H9 (cell line): ENCODE measurements at regions not wholly inside any gene's neighbourhood (a gene's known extent, or its start where the extent isn't known, plus 50 kb on each side); places are given as distances from the start of the nearest gene placed in this dataset.

Experiments used
- DNase-seq: peaks from one replicate; pipeline ENCODE4 v3.0.0-alpha.2; 2017
- H2AFZ ChIP-seq: one replicate; pipeline ENCODE4 v1.6.1; 2013; ENCODE audit warnings: mild to moderate bottlenecking, low read length, control low read depth, moderate library complexity
- H2AK5ac ChIP-seq: 2 replicates; pipeline ENCODE4 v1.6.1; 2013; ENCODE audit warnings: low read length, control low read depth, mixed read lengths; ENCODE audit not compliant: insufficient read length
- H2BK120ac ChIP-seq: one replicate; pipeline ENCODE4 v1.6.1; 2013; ENCODE audit warnings: low read depth, mild to moderate bottlenecking, low read length, control low read depth, inconsistent platforms; ENCODE audit not compliant: poor library complexity, severe bottlenecking
- H2BK12ac ChIP-seq: 2 replicates; pipeline ENCODE4 v1.6.1; 2013; ENCODE audit warnings: low read length, control low read depth, mixed read lengths, low read depth; ENCODE audit not compliant: insufficient read length
- H2BK15ac ChIP-seq: 2 replicates; pipeline ENCODE4 v1.6.1; 2013; ENCODE audit warnings: low read depth, low read length, control low read depth
- H2BK20ac ChIP-seq: one replicate; pipeline ENCODE4 v1.6.1; 2013; ENCODE audit warnings: low read depth, mild to moderate bottlenecking, low read length, control low read depth, inconsistent platforms; ENCODE audit not compliant: poor library complexity, severe bottlenecking
- H2BK5ac ChIP-seq: 2 replicates; pipeline ENCODE4 v1.6.1; 2013; ENCODE audit warnings: low read length, control low read depth, mixed read lengths; ENCODE audit not compliant: insufficient read length
- H3K14ac ChIP-seq: 2 replicates; pipeline ENCODE4 v1.6.1; 2013; ENCODE audit warnings: low read length, control low read depth; ENCODE audit not compliant: insufficient read depth
- H3K18ac ChIP-seq: 2 replicates; pipeline ENCODE4 v1.6.1; 2013; ENCODE audit warnings: low read depth, mild to moderate bottlenecking, mixed read lengths, low read length, control low read depth; ENCODE audit not compliant: insufficient read length
- H3K23ac ChIP-seq: 2 replicates; pipeline ENCODE4 v1.6.1; 2013; ENCODE audit warnings: low read length, control low read depth, mixed read lengths, low read depth; ENCODE audit not compliant: insufficient read length
- H3K23me2 ChIP-seq: 2 replicates; pipeline ENCODE4 v1.6.1; 2013; ENCODE audit warnings: low read depth, mild to moderate bottlenecking, mixed read lengths, low read length, control low read depth; ENCODE audit not compliant: insufficient read length, poor library complexity, severe bottlenecking
- H3K27ac ChIP-seq: 2 replicates; pipeline ENCODE4 v1.5.1; 2013; ENCODE audit warnings: low read length, control low read depth, mixed read lengths, low read depth; ENCODE audit not compliant: insufficient read length
- H3K27me3 ChIP-seq: 2 replicates; pipeline ENCODE4 v1.6.1; 2013; ENCODE audit warnings: low read length, control low read depth, inconsistent platforms; ENCODE audit not compliant: insufficient read depth
- H3K4ac ChIP-seq: 2 replicates; pipeline ENCODE4 v1.6.1; 2013; ENCODE audit warnings: low read depth, mild to moderate bottlenecking, control low read depth, inconsistent platforms, low read length, moderate library complexity
- H3K4me1 ChIP-seq: 2 replicates; pipeline ENCODE4 v1.6.1; 2013; ENCODE audit warnings: low read length, control low read depth, inconsistent platforms; ENCODE audit not compliant: insufficient read depth
- H3K4me2 ChIP-seq: 2 replicates; pipeline ENCODE4 v1.6.1; 2013; ENCODE audit warnings: low read length, control low read depth, mixed read lengths; ENCODE audit not compliant: insufficient read length, insufficient read depth
- H3K56ac ChIP-seq: 2 replicates; pipeline ENCODE4 v1.6.1; 2013; ENCODE audit warnings: low read depth, mild to moderate bottlenecking, mixed read lengths, low read length, control low read depth; ENCODE audit not compliant: insufficient read length
- H3K79me1 ChIP-seq: 2 replicates; pipeline ENCODE4 v1.6.1; 2013; ENCODE audit warnings: low read depth, mild to moderate bottlenecking, moderate library complexity, low read length, control low read depth, inconsistent platforms; ENCODE audit not compliant: insufficient read depth, poor library complexity, severe bottlenecking
- H3K79me2 ChIP-seq: 2 replicates; pipeline ENCODE4 v1.6.1; 2013; ENCODE audit warnings: low read length, control low read depth, inconsistent platforms; ENCODE audit not compliant: insufficient read depth
- H3K9ac ChIP-seq: 2 replicates; pipeline ENCODE4 v1.6.1; 2013; ENCODE audit warnings: low read length, control low read depth, mixed read lengths; ENCODE audit not compliant: insufficient read length; ENCODE audit errors: extremely low read depth
- H3K9me3 ChIP-seq: one replicate; pipeline ENCODE4 v1.6.1; 2013; ENCODE audit warnings: low read depth, low read length, inconsistent platforms; ENCODE audit not compliant: control insufficient read depth
- H3T11ph ChIP-seq: one replicate; pipeline ENCODE4 v1.6.1; 2013; ENCODE audit warnings: mild to moderate bottlenecking, low read length, control low read depth, inconsistent platforms
- H4K20me1 ChIP-seq: one replicate; pipeline ENCODE4 v1.6.1; 2013; ENCODE audit not compliant: control insufficient read depth, insufficient read length, insufficient read depth
- H4K5ac ChIP-seq: 2 replicates; pipeline ENCODE4 v1.6.1; 2013; ENCODE audit warnings: low read depth, mild to moderate bottlenecking, mixed read lengths, low read length, control low read depth; ENCODE audit not compliant: insufficient read length
- H4K8ac ChIP-seq: replicated peaks from 2 replicates; pipeline ENCODE4 v1.6.1; 2013; ENCODE audit warnings: low read length, control low read depth, mixed read lengths, low read depth; ENCODE audit not compliant: insufficient read length
- H4K91ac ChIP-seq: 2 replicates; pipeline ENCODE4 v1.6.1; 2013; ENCODE audit warnings: low read depth, mild to moderate bottlenecking, moderate library complexity, mixed read lengths, low read length, control low read depth; ENCODE audit not compliant: insufficient read length
- H3K27ac Mint-ChIP-seq, 3 experiments: 2 replicates in 2 of 3; 3 replicates in 1 of 3; pipeline ENCODE4 v1.8.0; 2020 to 2021; ENCODE audit warnings: mixed read lengths in 3 of 3, mild to moderate bottlenecking in 1 of 3, moderate library complexity in 1 of 3
- H3K27me3 Mint-ChIP-seq: 2 replicates; pipeline ENCODE4 v1.8.0; 2021; ENCODE audit warnings: low read depth, mild to moderate bottlenecking, moderate library complexity, mixed read lengths
- H3K36me3 Mint-ChIP-seq, 3 experiments: 2 replicates in 2 of 3; 3 replicates in 1 of 3; pipeline ENCODE4 v1.8.0; 2020 to 2021; ENCODE audit warnings: low read depth in 3 of 3, mixed read lengths in 3 of 3; ENCODE audit not compliant: insufficient read depth in 1 of 3
- H3K4me1 Mint-ChIP-seq, 2 experiments: 2 replicates each; pipeline ENCODE4 v1.8.0; 2020; ENCODE audit warnings: mixed read lengths in 2 of 2
- H3K4me3 Mint-ChIP-seq, 2 experiments: 2 replicates in 1 of 2; 3 replicates in 1 of 2; pipeline ENCODE4 v1.8.0; 2020 to 2021; ENCODE audit warnings: mild to moderate bottlenecking in 2 of 2, mixed read lengths in 2 of 2, moderate library complexity in 1 of 2
- H3K9me3 Mint-ChIP-seq, 2 experiments: 2 replicates in 1 of 2; 3 replicates in 1 of 2; pipeline ENCODE4 v1.8.0; 2020; ENCODE audit warnings: mild to moderate bottlenecking in 2 of 2, mixed read lengths in 2 of 2, moderate library complexity in 1 of 2
- WGBS: extraction: QIAGEN DNeasy Blood & Tissue Kit; methylation state at CpG from one replicate; pipeline ENCODE4 v1.1.7; 2013; ENCODE audit warnings: missing lambda C conversion rate, low lambda C conversion rate, mixed read lengths; ENCODE audit not compliant: insufficient read length; ENCODE audit errors: extremely low coverage; 5-methylcytosine and 5-hydroxymethylcytosine counted together
- TF ChIP-seq, protein P1 (sequence below): fragments of 200-600 bp; sonication (generic); conservative IDR thresholded peaks from 3 replicates; pipeline ENCODE4 v1.8.0; 2021; ENCODE audit warnings: antibody characterized with exemption, mild to moderate bottlenecking

DNA sequence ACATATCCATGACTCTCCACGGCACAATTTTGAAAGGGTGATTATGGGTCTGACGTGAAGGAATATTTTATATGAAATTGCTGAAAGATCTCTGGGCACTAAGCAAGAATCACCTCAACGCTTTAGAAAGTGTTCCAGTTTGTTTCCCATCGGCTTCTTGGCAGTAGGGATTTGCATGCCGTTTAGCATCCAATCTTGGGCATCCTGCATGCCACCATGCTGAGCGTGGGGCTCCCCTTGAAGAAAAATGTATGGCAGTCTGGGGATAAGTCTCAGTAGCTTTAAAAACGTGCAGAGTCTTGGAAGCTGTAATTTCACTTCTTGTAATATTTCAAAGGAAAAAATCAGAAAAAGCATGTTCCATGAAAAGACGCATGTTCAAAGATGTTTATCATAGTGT, 151.7 kb downstream of the DMRT2 start:
- H4K20me1 ChIP-seq: no peaks in the 10 kb centered on the region
- H3K4me3 Mint-ChIP-seq: no peak overlapping the region
- H3K4ac ChIP-seq: no peak overlapping the region
- H2BK120ac ChIP-seq: no peak overlapping the region
- H3K9ac ChIP-seq: no peak overlapping the region
- no peak overlapping the region for H3K4me2 ChIP-seq
- H4K91ac ChIP-seq: no peak overlapping the region
- no peak overlapping the region for H3K23ac ChIP-seq
- H3K23me2 ChIP-seq: no peaks in the 10 kb centered on the region
- H3K27ac ChIP-seq: no peak overlapping the region
- WGBS: no CpG with 5 or more reads among the region's 8 CpGs
- no peak overlapping the region for H2BK5ac ChIP-seq
- no peak overlapping the region for H2BK12ac ChIP-seq
- TF ChIP-seq, protein P1, sequence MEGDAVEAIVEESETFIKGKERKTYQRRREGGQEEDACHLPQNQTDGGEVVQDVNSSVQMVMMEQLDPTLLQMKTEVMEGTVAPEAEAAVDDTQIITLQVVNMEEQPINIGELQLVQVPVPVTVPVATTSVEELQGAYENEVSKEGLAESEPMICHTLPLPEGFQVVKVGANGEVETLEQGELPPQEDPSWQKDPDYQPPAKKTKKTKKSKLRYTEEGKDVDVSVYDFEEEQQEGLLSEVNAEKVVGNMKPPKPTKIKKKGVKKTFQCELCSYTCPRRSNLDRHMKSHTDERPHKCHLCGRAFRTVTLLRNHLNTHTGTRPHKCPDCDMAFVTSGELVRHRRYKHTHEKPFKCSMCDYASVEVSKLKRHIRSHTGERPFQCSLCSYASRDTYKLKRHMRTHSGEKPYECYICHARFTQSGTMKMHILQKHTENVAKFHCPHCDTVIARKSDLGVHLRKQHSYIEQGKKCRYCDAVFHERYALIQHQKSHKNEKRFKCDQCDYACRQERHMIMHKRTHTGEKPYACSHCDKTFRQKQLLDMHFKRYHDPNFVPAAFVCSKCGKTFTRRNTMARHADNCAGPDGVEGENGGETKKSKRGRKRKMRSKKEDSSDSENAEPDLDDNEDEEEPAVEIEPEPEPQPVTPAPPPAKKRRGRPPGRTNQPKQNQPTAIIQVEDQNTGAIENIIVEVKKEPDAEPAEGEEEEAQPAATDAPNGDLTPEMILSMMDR: no peak
- no peak overlapping the region for H3K14ac ChIP-seq
- DNase-seq: no peak
- H4K5ac ChIP-seq: no peak overlapping the region
- no peak overlapping the region for H3T11ph ChIP-seq
- H3K27me3 Mint-ChIP-seq: peaks cover 2% of the 10 kb centered on the region; the same call in 1 of the 2 replicates
- H3K4me1 ChIP-seq: no peaks in the 10 kb centered on the region
- H3K27ac Mint-ChIP-seq: no peak overlapping the region
- H2AK5ac ChIP-seq: no peak overlapping the region
- no peaks in the 10 kb centered on the region; a peak in 1 of 7 replicates for H3K36me3 Mint-ChIP-seq
- no peak overlapping the region for H4K8ac ChIP-seq
- H2BK15ac ChIP-seq: no peak overlapping the region
- H3K79me1 ChIP-seq: no peaks in the 10 kb centered on the region
- no peaks in the 10 kb centered on the region for H3K27me3 ChIP-seq
- H3K56ac ChIP-seq: no peak overlapping the region
- H3K9me3 ChIP-seq: peaks cover 4% of the 10 kb centered on the region
- no peaks in the 10 kb centered on the region for H3K79me2 ChIP-seq
- H3K9me3 Mint-ChIP-seq: peaks cover 0 to 17% of the 10 kb centered on the region in 2 experiments; a peak in 4 of 5 replicates
- H3K18ac ChIP-seq: no peak overlapping the region
- peaks cover 0 to 6% of the 10 kb centered on the region in 2 experiments; a peak in 1 of 4 replicates for H3K4me1 Mint-ChIP-seq
- H2BK20ac ChIP-seq: no peak overlapping the region
- no peak overlapping the region for H2AFZ ChIP-seq
